Stimulated activated CD4-positive, alpha-beta T cell treated with anti-CD3 and anti-CD28 coated beads, Interleukin-12 subunit alpha, Interleukin-12 subunit beta, amount 100 ng/mL, for 4 hours (primary cell): ENCODE measurements at regions not wholly inside any gene's neighbourhood (a gene's known extent, or its start where the extent isn't known, plus 50 kb on each side); places are given as distances from the start of the nearest gene placed in this dataset.

Experiments used
- DNase-seq: peaks from one replicate; pipeline ENCODE4 v3.0.0-alpha.2; 2020

DNA sequence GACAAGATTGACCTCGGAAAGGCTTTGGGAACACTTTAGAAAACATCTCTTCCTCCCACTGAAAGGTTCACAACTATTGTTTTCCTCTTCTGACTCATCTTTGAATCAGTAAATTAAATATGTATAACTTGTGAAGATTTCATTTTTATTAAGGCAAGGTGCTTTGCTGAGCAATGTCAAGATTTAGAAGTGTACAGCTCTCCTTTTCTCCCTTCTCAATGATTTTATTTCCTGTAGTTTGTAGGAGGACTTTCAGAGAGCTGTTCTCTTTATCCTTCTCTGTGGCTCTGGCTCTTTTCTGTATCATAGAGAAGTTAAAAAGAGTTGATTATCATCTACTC is 594.2 kb downstream of the METTL15 start:
- no peak for DNase-seq

DNA sequence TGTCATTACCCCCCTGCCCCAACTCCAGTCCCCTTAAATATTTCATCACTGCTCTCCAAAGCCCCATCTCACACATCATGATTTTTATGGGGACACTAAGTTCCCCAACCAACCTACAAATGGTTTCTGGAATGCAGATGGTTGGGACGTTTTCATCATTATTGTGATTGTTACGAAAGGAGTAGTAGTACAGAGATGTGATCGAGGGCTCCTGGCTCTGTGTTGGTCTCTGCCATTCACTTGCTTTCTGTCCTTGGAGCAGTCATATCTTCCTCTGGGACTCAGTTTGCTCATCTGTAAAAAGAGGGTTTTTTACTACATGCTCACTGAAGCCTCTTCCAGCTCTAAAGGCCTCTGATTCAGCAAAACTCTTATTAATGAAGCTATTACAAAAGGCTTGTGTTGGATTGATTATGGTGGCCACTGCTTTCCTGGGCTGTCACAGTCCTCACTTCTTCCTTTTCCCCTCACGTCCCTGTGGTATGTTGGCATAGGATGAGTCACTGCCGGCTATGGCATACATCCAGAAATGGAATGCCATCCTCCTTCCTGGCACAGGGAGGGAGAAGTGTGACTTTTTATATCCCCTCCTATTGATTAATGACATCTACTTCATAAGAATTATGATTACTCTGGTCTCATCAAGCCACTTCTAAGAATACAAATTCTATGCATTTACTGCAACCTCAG is 593.7 kb downstream of the METTL15 start:
- no peak for DNase-seq

DNA sequence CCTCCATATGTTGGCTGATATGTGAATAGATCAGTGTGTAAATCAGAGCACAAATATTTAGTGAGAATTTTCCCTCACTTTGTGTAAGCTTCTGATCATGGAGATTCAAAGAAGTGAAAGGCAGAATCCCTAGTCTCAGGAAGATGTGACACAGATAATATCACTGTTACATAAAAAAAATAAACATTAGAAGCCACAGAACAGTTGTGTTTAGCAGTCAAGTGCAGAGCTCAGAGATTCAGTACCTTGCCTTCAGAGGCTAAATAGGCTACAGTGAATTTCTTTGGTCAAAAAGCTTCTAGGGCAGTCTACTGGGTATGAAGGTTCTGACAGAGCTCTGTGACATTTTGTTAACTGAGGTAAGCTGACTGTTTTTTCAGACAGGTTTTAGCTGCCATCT is 591.5 kb downstream of the METTL15 start:
- DNase-seq, result no peak

DNA sequence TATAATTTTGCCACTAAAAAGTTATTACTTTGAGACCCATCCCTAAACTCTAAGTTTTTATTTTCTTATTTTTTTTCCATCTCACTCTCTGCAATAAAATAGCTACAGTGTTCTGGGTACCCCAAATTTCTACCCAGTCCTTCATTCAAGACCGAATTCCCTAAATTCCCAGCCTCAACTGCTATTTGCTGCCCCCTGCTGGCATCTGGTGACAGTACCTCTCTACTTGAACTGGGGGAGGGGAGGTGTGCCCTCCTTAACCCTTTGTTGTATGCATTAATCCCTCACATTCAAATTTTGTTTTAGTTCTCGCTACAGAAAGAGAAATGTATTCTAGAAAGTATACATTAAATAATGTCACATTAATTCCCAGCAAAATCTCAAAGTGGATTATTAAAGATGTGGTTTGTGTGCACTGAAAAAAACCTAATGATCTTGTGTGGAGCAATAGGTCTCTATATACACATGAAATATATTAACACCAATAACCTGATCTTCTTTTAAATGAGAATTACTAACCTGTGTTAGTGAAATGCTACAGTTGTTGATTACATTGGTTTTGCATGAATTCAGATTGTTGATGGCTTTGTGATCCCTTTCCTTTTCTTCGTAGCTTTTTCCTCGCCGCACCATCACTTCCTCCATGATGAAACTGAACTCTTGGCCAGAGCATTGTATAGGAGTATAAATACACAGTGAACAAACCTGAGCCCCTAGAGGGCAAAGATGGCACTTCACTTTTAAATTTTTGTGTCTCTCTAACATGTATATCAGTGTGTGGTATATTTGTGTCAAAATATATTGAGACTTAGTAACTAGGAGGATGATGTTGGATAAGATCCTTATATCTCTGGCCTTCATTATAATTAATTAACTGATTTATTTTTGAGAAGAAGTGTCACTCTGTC is 590.0 kb downstream of the METTL15 start:
- DNase-seq, result no peak

DNA sequence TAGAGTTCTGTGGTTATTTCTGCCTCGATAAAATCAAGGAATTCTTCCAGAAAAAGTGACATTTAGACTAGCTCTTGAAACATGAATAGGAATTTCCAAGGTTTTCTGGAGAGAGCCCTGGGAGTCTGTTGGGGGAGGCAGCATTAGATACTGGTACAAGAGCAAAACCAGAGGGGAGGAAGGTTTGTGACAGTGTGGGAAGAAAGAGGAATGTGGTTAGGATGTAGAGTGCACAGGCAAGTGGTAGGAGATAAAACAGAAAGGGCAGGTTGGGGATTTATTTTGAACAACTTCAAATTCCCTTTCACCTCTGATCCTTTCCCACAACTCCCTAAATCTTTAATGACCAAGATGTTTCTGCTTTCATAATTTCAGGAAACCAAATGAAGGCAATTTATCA is 588.4 kb downstream of the METTL15 start:
- DNase-seq, result no peak

DNA sequence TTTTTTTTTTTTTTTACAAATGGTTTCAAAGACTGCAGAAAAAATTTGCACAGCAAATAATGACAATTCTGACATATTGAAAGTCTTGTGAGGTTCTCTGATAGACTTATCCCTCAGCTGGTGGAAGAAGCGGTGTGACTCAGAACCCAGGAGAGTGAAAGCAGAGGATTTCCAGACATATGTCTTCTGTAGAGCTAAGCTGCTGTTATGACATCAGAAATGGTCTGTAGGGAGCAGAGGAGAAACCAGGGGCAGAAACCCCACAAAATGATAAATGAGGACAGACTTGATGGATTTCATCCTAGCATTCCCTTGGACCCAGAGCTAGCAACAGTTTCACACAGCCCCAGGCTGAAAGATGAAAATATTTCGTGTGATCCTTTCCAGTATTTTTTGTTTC is 582.6 kb downstream of the METTL15 start:
- DNase-seq, result no peak

DNA sequence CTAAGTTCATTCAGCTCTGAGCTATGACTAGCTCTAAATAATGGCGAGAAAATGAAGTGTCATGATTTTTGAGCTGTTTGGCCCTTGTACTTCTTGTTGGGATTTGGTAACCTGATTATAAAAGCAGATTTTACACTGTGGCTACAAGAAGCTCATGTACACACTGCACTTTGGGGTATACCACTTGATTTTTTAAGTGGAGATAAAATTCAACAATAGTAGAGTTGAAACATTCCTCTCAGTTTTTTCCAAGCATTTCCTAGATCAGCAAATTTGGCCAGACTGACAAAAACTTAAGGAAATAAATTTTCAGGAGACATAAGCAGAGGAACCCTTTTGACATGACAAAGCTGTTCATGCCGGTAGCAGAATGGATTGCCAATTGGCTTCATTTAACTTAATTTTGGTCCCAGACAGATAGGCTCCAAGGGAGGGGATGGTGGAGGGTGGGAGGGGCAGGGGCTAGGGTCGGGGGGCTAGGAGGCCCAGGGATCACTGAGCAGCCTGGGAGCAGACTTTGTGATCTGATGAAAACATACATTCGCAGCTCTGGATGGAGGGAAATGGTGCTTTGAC is 575.9 kb downstream of the METTL15 start:
- no peak for DNase-seq

DNA sequence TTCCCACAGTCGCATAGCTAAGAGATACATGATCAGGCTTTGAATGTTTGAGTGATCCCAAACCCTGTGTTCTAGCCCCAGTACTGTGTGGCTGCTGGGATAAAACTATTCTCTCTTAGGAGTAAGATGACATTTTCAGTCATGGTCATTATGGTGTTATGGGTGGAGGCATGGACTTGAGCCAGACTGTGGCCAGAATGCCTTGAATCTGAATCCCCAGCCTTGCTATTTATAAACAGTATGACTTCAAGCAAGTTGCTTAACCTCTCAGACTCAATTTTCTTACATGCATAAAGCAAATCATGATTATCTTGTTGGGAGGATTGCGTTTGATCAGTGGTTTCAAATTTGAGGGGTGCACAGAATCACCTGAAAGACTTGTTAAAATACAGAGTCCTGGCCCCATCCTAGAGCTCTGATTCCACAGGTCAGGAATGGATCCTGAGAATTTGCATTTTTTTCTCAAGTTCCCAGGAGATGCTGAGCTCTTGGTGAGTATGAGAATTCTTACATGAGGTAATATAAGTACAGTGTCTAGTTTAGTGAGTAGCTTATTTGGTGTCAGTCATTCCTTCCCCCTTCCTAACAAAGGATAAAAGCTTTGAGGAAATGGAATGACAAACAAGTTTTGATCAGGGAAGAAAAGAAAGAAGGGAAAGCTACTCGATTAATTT is 571.7 kb downstream of the METTL15 start:
- no peak for DNase-seq

DNA sequence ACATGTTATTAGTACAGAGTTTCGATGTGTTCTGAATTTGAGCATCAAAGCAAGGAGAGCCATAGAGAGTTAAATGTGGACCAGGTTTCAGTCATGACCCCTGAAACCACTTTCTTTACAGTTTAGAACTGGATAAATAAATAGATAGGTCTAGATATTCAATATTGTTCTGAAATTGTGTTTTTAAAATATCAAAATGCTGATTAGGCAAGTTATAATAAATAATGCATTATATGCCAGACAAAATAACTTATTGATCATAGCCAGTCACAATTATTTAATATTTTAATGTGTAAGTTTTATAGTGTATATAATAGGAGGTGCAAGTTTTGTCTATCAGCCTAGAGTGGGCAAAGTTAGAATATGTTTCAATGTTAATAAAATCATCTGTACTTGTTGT is 569.5 kb downstream of the METTL15 start:
- no peak for DNase-seq

DNA sequence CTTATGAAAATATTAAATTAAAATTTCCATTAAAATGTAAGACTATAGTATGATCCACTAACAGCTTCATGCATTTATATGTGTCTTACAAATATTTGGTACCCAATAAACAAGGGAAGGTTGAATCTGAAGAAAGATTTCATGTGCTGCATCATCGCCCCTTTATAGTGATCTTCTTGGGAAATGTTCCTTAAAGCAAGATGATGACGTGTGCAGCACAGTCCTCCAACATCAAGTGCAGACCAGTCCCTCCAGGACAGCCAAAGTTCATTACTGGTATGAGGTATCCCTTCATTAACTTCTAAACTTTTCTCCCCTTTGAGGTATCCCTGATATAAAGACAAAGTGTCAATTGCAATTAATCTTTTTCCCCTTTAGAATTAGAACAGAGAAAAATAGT is 567.0 kb downstream of the METTL15 start:
- DNase-seq, result no peak

DNA sequence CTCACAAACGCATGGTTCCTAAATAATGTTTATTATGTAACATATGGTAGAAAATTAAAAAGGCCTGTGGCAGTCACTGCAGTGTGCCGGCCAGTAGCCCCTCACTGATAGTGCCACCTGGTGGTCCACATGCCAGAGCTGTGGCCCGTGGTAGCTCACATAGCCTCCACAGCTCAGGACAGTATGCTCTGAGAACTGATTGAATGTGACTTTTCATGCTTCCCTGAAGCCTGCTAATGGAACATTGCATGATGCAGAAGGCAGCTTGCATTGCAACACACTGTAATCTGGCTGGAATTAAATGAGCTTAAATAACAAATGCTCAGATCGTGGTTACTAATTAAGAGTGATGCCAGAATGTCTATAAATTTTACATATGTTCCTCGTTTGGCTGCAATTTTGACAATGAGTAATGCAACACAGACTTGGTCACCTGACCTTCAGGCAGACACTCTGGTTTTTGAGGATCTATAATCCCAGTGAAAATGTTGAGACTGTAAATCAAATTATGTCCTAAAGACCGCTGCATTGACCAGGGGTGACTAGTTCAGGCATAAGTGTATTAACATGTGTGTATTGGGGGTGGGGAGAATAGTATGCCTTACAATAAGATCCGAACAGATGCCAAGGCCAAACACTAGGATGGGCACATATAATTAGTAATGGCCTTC is 566.4 kb downstream of the METTL15 start:
- no peak for DNase-seq

DNA sequence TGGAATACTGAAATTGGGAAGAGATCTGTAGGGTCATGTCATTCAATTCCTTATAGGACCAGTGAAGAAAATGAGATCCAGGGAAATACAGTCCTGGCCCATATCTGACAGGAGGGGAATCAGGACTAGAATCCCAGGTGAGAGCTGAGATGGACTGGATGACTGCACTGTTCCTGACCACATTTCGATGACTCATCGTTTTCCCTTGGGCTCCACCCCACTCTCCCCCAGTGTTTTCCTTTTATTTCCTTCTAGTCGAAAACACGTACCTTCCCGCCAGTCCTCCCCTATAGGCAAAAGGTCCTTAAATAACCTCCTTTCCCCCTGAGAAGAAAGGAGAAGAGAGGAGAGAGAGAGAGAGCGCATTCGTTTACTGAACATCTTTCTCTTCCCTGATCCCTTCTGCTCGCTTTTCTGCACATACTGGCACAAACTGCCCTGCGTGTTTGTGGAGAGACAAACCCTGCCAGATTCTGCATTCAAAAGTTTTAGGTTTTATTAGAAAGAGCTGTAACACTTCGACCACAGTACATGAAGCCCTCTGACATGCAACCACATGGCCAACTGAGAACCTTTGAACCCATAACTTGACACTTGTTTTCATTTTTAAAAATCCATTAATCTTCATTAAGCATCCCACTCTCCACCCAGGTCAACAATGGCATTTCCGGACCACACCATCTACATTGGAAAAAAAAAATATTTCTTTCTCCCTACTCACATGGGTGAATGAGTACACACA is 565.7 kb downstream of the METTL15 start:
- no peak for DNase-seq

DNA sequence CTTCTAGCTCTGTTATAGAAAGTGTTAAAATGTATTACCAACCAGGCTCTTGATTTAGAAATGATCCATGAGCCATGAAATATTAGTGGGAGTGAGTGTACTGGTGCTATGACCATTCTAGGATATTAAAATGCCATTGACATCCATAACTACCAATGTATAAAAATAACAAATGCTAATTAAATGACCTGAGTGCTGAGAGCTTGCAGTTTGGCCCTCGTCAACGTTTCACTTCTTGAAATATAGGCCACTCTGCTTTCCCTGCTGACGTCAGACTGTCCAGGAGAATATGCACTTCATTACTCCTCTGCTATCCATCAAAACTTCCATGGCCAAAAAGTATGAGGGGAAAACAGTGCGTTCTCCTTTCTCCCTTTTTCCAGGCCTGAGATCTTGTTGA is 563.1 kb downstream of the METTL15 start:
- no peak for DNase-seq

DNA sequence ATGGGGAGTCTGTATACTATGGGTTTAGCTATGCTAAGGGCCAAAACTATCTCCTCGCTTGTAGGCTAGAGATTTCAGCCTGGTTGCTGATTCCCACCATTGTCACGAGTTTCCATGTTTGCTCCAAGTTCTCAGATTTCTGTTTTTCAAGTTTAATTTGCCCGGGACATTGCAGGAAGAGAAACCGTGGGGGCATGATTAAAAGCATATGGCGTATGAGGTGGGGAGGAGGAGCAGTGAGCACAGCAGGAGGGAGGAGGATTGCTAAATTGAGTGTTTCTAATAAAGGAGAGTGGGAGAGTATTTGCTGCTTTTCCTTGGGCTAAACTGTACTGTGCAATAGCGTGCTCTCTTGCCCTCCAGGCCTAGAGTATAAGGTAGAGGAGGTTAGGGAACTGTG is 558.4 kb downstream of the METTL15 start:
- no peak for DNase-seq

DNA sequence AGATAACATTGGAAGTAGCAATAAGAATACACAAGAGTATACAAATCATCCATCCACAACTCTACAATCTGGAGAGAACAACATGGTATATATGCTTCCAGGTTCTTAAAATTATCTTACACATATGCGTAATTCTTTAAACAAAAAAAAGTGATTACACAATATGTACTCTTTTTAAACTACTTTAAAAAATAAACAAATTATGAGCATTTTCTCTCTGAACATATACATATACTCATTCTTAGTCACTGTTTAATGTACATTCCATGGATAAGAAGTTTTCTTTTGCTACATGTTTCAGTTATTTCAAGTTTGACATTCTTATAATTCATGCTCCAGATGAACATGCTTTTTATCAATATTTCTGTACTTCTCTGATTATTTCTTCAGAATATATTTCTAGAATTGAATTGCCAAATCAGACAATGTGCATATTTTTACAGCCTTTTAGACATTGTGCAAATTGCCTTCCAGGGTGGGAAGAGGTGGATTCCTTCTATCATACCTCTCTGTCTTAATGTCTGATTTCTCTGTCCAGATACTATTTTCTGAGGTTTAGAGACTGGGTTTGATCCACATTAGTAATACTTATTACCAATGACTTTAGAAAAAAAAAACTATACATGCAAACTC is 551.6 kb downstream of the METTL15 start:
- DNase-seq, result no peak

DNA sequence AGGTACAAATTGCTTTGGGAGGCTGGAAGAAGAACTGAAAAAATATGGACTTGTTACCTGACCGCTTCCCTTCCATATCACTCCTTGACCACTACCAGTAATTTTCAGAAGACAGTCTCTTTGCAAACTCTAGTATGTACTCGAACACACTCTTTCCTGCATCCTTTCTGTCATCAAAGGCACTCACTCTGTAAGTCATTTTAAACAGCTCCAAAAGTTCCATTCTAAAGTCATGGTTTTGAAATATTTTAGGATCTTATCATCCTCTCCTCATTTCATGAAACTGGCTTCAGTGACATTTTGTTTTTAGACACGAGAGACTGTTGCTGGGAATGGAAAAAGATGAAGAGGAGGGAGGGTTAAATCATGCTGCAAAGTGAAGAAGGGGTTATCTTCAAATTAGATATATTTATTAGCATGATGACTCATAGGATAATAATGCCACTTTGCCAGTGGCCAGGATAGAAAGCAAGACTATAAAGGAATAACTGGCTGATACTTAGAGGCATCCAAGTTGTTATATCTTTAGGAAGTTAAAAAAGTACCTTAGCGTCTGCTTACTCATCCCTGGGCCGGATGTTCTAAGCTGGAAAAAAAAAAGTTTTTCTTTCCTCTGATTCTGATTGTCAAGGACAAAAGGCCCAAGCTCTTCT is 549.3 kb downstream of the METTL15 start:
- DNase-seq, result no peak

DNA sequence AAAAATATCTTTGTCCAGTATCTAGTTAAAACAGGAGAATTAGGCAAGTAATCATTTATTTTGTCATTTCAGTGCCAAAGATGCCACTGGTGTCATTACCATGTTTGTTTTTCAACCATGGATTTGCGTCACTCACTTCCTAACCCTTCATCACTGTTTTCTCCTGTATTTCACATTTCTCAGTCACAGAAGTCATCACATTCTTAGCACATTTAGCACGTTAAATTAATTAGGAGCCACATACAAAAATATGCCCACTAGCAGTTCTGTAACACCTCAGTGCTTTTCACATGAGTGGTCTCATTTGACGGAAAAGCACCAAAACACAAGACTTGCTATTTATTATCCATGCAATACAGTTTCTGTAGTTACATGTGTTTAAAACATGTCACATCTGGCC is 546.0 kb downstream of the METTL15 start:
- no peak for DNase-seq

DNA sequence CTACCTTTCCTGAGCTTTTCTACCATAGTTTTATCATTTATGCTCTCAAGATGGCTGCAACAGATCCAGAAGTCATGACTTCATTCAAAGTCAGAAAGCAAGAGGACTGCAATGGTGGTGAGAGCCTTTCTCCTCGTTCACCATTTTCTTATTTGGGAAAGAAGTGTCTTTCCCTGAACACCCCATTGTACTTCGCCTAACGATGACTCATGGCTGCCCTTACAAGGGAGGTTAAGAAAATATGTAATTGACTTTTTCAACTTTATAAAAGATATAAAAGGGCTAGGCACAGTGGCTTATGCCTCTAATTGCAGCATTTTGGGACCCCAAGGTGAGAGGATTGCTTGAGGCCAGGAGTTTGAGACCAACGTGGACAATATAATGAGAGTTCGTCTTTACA is 541.7 kb downstream of the METTL15 start:
- DNase-seq, result no peak

DNA sequence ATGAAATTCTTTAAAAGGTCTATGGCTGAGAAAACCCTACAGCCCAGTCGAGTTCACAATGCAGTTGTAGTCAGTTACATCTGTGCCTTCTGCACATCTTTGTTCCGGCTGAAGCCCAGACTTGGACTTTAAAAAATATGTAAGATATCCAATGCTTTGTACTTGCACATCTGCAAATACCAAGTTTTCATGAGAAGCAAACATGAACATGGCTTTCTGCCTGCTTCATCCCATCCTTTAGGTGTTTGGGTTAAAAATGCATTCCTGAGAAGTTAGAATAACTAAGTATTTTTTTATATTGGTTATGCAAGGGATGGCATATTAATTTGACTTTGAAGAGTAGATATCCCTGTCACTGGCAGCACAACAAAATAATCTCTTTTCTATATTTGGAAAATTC is 528.4 kb downstream of the METTL15 start:
- no peak for DNase-seq

DNA sequence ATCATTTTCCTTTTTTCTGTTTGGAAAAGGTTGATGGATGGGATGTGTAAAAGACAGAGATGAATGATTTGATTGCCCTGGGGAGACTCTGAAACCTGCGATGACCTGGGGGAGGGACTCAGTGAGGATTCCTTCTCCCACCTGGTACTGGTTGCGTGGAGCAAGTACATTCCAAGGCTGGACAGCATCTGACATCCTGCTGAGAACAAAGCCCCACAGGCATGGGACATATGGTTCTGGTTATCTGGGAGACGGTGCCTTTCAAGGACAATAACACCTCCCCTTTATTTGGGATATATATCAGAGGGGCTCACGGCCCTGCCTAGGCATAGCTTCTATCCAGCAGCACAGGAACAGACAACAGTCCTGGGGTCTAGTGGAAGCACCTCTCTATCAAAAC is 527.8 kb downstream of the METTL15 start:
- DNase-seq, result no peak

DNA sequence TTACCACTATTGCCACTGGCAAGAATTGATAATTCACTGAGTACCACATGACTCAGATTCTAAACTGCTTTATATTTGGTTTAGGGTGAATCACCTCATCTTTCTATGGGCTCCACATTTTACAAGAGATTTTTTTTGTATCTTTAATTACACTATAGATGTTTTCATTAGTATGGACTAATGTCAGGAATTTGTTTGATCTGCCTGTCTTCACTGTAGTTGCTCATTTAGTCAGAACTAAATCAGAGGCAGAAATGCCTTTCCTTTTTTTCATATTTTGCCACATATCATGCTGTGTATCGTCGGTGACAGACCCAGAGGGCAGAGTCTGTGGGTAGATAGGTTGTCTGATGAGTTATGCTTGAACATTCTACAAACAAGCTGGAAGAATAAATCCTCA is 524.1 kb downstream of the METTL15 start:
- DNase-seq, result no peak
